ENCODE measurements at regions not wholly inside any gene's neighbourhood (a gene's known extent, or its start where the extent isn't known, plus 50 kb on each side); places are given as distances from the start of the nearest gene placed in this dataset.

GRCh38 chr17:21538615-21539014 lies 153.7 kb upstream of the KCNJ18 start:
- Histone ChIP-seq H3K4me1 (ENCODE audit: control insufficient read depth in 4 of 4, insufficient read depth in 4 of 4, low read length in 3 of 4) (no peaks in the 10 kb centered on the region), H3K4me3 (ENCODE audit: low read depth in 1 of 3, low read length in 3 of 3) (no peak overlapping the region), H3K36me3 (ENCODE audit: control insufficient read depth in 4 of 4, insufficient read depth in 3 of 4, low read depth in 1 of 4, low read length in 3 of 4) (peaks cover 0 to 11% (median 9%) of the 10 kb centered on the region in 4 donors), H3K9ac (ENCODE audit: low read depth in 1 of 2, low read length in 2 of 2) (no peak overlapping the region), H3K27me3 (ENCODE audit: control insufficient read depth in 4 of 4, insufficient read depth in 4 of 4, low read length in 3 of 4) (no peaks in the 10 kb centered on the region), H3K27ac (ENCODE audit: low read depth in 1 of 2, low read length in 2 of 2) (no peak overlapping the region), H3K9me3 (ENCODE audit: control insufficient read depth in 4 of 4, low read length in 3 of 4) (peaks cover 0 to 7% (median 0%) of the 10 kb centered on the region in 4 donors)
- no peak for DNase-seq (ENCODE audit: low spot score)
- no peak for TF ChIP-seq YY1 (IDR thresholded peaks at IDR 0.05)
- TF ChIP-seq REST (IDR thresholded peaks at IDR 0.05) = no peak
- TF ChIP-seq MAX (IDR thresholded peaks at IDR 0.05) = no peak
- TF ChIP-seq, protein P1, sequence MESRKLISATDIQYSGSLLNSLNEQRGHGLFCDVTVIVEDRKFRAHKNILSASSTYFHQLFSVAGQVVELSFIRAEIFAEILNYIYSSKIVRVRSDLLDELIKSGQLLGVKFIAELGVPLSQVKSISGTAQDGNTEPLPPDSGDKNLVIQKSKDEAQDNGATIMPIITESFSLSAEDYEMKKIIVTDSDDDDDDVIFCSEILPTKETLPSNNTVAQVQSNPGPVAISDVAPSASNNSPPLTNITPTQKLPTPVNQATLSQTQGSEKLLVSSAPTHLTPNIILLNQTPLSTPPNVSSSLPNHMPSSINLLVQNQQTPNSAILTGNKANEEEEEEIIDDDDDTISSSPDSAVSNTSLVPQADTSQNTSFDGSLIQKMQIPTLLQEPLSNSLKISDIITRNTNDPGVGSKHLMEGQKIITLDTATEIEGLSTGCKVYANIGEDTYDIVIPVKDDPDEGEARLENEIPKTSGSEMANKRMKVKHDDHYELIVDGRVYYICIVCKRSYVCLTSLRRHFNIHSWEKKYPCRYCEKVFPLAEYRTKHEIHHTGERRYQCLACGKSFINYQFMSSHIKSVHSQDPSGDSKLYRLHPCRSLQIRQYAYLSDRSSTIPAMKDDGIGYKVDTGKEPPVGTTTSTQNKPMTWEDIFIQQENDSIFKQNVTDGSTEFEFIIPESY (IDR thresholded peaks at IDR 0.05) = no peak
- TF ChIP-seq JUND (IDR thresholded peaks at IDR 0.05) = no peak
- no peak for TF ChIP-seq HNF4A (conservative IDR thresholded peaks at IDR 0.05)
- TF ChIP-seq FOXA1 (IDR thresholded peaks at IDR 0.05) = no peak
- no peak for TF ChIP-seq SP1 (IDR thresholded peaks at IDR 0.05)
- no peak for TF ChIP-seq FOXA2 (IDR thresholded peaks at IDR 0.05)
- no peak for TF ChIP-seq ATF3 (IDR thresholded peaks at IDR 0.05)
- TF ChIP-seq TAF1 (conservative IDR thresholded peaks at IDR 0.05) = no peak
- TF ChIP-seq HNF4G (IDR thresholded peaks at IDR 0.05) = no peak
- TF ChIP-seq GABPA (IDR thresholded peaks at IDR 0.05 in 1 of 2, conservative IDR thresholded peaks at IDR 0.05 in 1 of 2) = no peak
- no peak for TF ChIP-seq RAD21 (IDR thresholded peaks at IDR 0.05)
- no peak for TF ChIP-seq RXRA (IDR thresholded peaks at IDR 0.05)
- no peak for TF ChIP-seq NR2F2 (IDR thresholded peaks at IDR 0.05)
- TF ChIP-seq CTCF (IDR thresholded peaks at IDR 0.05; ENCODE audit: low read depth, low read length, missing input control) = no peak
- no peak for TF ChIP-seq EGR1 (IDR thresholded peaks at IDR 0.05; ENCODE audit: low read depth in 2 of 2)
- 95% methylated on average over 1 of the region's 1 CpG for WGBS
